SU-DHL-6 (cell line): ENCODE measurements at regions not wholly inside any gene's neighbourhood (a gene's known extent, or its start where the extent isn't known, plus 50 kb on each side); places are given as distances from the start of the nearest gene placed in this dataset.

Source experiments
- H2AFZ ChIP-seq: fragments of 200-600 bp; sonication (generic); 2 replicates; pipeline ENCODE4 v1.6.1; 2014; ENCODE audit warnings: low read depth, mild to moderate bottlenecking, moderate library complexity, mixed read lengths, antibody characterized with exemption, low read length; ENCODE audit not compliant: severe bottlenecking
- H3F3A ChIP-seq: fragments of 200-600 bp; shearing (Covaris generic); 2 replicates; pipeline ENCODE4 v1.6.0; 2016; ENCODE audit warnings: antibody characterized with exemption, mild to moderate bottlenecking; ENCODE audit not compliant: insufficient read depth
- H3K27ac ChIP-seq: fragments of 200-600 bp; sonication (generic); 2 replicates; pipeline ENCODE4 v1.5.1; 2016; ENCODE audit warnings: low read depth, mild to moderate bottlenecking, low read length, moderate library complexity, mixed read lengths
- H3K27me3 ChIP-seq: fragments of 200-600 bp; sonication (generic), shearing (Covaris generic); 2 replicates; pipeline ENCODE4 v1.6.0; 2014; ENCODE audit warnings: mild to moderate bottlenecking, low read length
- H3K36me3 ChIP-seq: fragments of 200-600 bp; sonication (generic); 2 replicates; pipeline ENCODE4 v1.6.1; 2014; ENCODE audit warnings: mild to moderate bottlenecking, low read length, mixed read lengths
- H3K4me2 ChIP-seq: fragments of 300-600, 200-600 bp; shearing (Covaris generic), sonication (generic); 2 replicates; pipeline ENCODE4 v1.6.0; 2014; ENCODE audit warnings: low read length, low read depth, mild to moderate bottlenecking; ENCODE audit not compliant: poor library complexity, severe bottlenecking
- H3K4me3 ChIP-seq: fragments of 200-600 bp; sonication (generic); 2 replicates; pipeline ENCODE4 v1.5.1; 2014; ENCODE audit warnings: antibody characterized with exemption, low read length, mild to moderate bottlenecking, mixed read lengths; ENCODE audit not compliant: insufficient read depth, poor library complexity, severe bottlenecking
- H3K79me2 ChIP-seq: fragments of 200-600 bp; sonication (generic); 2 replicates; pipeline ENCODE4 v1.6.1; 2014; ENCODE audit warnings: mild to moderate bottlenecking, low read length, moderate library complexity; ENCODE audit not compliant: insufficient read depth
- H3K9ac ChIP-seq: fragments of 200-600 bp; sonication (generic); 2 replicates; pipeline ENCODE4 v1.7.0; 2014; ENCODE audit warnings: mild to moderate bottlenecking, low read length
- H3K9me2 ChIP-seq: fragments of 200-600 bp; sonication (generic); replicated peaks from 2 replicates; pipeline ENCODE4 v1.6.1; 2014; ENCODE audit warnings: low read length; ENCODE audit not compliant: insufficient read depth
- H3K9me3 ChIP-seq: fragments of 200-600 bp; sonication (generic); 2 replicates; pipeline ENCODE4 v1.6.1; 2014; ENCODE audit warnings: low read length, mixed read lengths; ENCODE audit not compliant: insufficient read depth
- H4K20me1 ChIP-seq: fragments of 200-600 bp; sonication (generic); 2 replicates; pipeline ENCODE4 v1.6.1; 2014; ENCODE audit warnings: low read depth, mild to moderate bottlenecking, antibody characterized with exemption, low read length, moderate library complexity, mixed read lengths
- CTCF ChIP-seq: fragments of 200-600 bp; sonication (generic); IDR thresholded peaks from one replicate; pipeline ENCODE4 v1.5.1; 2017; ENCODE audit warnings: antibody characterized with exemption, mild to moderate bottlenecking, low read length, moderate library complexity; ENCODE audit not compliant: insufficient read depth, poor library complexity, severe bottlenecking
- EZH2phosphoT487 ChIP-seq: fragments of 200-600 bp; sonication (generic), shearing (Covaris generic); conservative IDR thresholded peaks from 2 replicates; pipeline ENCODE4 v1.6.1; 2018; ENCODE audit warnings: mild to moderate bottlenecking, antibody characterized with exemption, low read length, moderate library complexity, mixed read lengths

- H3K4me2 ChIP-seq, result no peak overlapping the region
- H3K9me3 ChIP-seq, result no peaks in the 10 kb centered on the region
- no peaks in the 10 kb centered on the region for H4K20me1 ChIP-seq
- H2AFZ ChIP-seq, result no peak overlapping the region
- no peaks in the 10 kb centered on the region for H3F3A ChIP-seq
- H3K79me2 ChIP-seq, result no peaks in the 10 kb centered on the region
- H3K36me3 ChIP-seq, result no peaks in the 10 kb centered on the region
- H3K9me2 ChIP-seq, result no peaks in the 10 kb centered on the region
- H3K27me3 ChIP-seq, result no peaks in the 10 kb centered on the region
- TF ChIP-seq EZH2phosphoT487 (no peak), CTCF (no peak)
- H3K9ac ChIP-seq, result no peak overlapping the region
- H3K27ac ChIP-seq, result no peak overlapping the region
- H3K4me3 ChIP-seq, result no peak overlapping the region
These were observed 540.8 kb downstream of the SI start for GRCh38 chr3:164537485-164537884.

GRCh38 chr3:164533275-164533674 is 545.0 kb downstream of the SI start:
- Histone ChIP-seq H4K20me1 (no peaks in the 10 kb centered on the region), H3F3A (no peaks in the 10 kb centered on the region), H3K36me3 (no peaks in the 10 kb centered on the region), H3K27ac (no peak overlapping the region), H3K9me3 (no peaks in the 10 kb centered on the region), H3K9ac (no peak overlapping the region), H3K4me3 (no peak overlapping the region), H3K9me2 (no peaks in the 10 kb centered on the region), H3K4me2 (no peak overlapping the region), H3K27me3 (no peaks in the 10 kb centered on the region), H3K79me2 (no peaks in the 10 kb centered on the region), H2AFZ (no peak overlapping the region)
- TF ChIP-seq EZH2phosphoT487, result no peak
- TF ChIP-seq CTCF, result no peak

- no peak overlapping the region for H3K9ac ChIP-seq
- H3K9me2 ChIP-seq, result no peaks in the 10 kb centered on the region
- H3K27ac ChIP-seq, result no peak overlapping the region
- TF ChIP-seq EZH2phosphoT487, result no peak
- no peak for TF ChIP-seq CTCF
- H3K36me3 ChIP-seq, result no peaks in the 10 kb centered on the region
- no peaks in the 10 kb centered on the region for H3K79me2 ChIP-seq
- H3K4me3 ChIP-seq, result no peak overlapping the region
- H3K4me2 ChIP-seq, result no peak overlapping the region
- H2AFZ ChIP-seq, result no peak overlapping the region
- no peaks in the 10 kb centered on the region for H3F3A ChIP-seq
- H4K20me1 ChIP-seq, result no peaks in the 10 kb centered on the region
- H3K27me3 ChIP-seq, result no peaks in the 10 kb centered on the region
- peaks cover 10% of the 10 kb centered on the region; the same call in 1 of the 2 replicates for H3K9me3 ChIP-seq
These were observed 552.0 kb downstream of the SI start for GRCh38 chr3:164526250-164526649.

- H3K4me3 ChIP-seq, result no peak overlapping the region
- H3K27me3 ChIP-seq, result no peaks in the 10 kb centered on the region
- no peak overlapping the region for H3K27ac ChIP-seq
- H3K36me3 ChIP-seq, result no peaks in the 10 kb centered on the region
- H3K4me2 ChIP-seq, result no peak overlapping the region
- H3K79me2 ChIP-seq, result no peaks in the 10 kb centered on the region
- no peak overlapping the region for H2AFZ ChIP-seq
- TF ChIP-seq CTCF (no peak), EZH2phosphoT487 (no peak)
- no peak overlapping the region for H3K9ac ChIP-seq
- no peaks in the 10 kb centered on the region for H3F3A ChIP-seq
- H3K9me2 ChIP-seq, result no peaks in the 10 kb centered on the region
- H3K9me3 ChIP-seq, result peaks cover 16% of the 10 kb centered on the region
- H4K20me1 ChIP-seq, result no peaks in the 10 kb centered on the region
These were observed 554.1 kb downstream of the SI start for GRCh38 chr3:164524201-164524600.
